Pancreas (tissue), 10 donors: ENCODE measurements at regions not wholly inside any gene's neighbourhood (a gene's known extent, or its start where the extent isn't known, plus 50 kb on each side); places are given as distances from the start of the nearest gene placed in this dataset.

Source experiments
- ATAC-seq, 4 donors: fragments of 200-7000 bp; cut with Tn5 transposase; one replicate each; pipeline versions ENCODE4 v1.8.0 to v1.9.1; 2020; ENCODE audit warnings: mild to moderate bottlenecking in 4 of 4, moderate library complexity in 4 of 4
- DNase-seq, 6 donors: peaks; one replicate each; pipeline ENCODE4 v3.0.0-alpha.2; 2020
- FAIRE-seq: peaks from 2 replicates; lab custom pipeline; 2012; peaks lifted over from hg19 to GRCh38; lab: Jason Lieb, UNC
- H3K27ac ChIP-seq, 4 donors: fragments of 200-600 bp; sonication (generic); 1 replicate in 3 of 4; 2 replicates in 1 of 4; pipeline versions ENCODE4 v1.5.0 to v1.8.0; 2020
- H3K27me3 ChIP-seq, 4 donors: fragments of 200-600 bp; one replicate each; pipeline ENCODE4 v1.8.0; 2021
- H3K36me3 ChIP-seq, 3 donors: fragments of 200-600 bp; sonication (generic) in 1 of 3; one replicate each; pipeline versions ENCODE4 v1.5.0 to v1.8.0; 2020 to 2021
- H3K4me1 ChIP-seq, 3 donors: fragments of 200-600 bp; one replicate each; pipeline ENCODE4 v1.8.0; 2021
- H3K4me3 ChIP-seq, 4 donors: fragments of 200-600 bp; sonication (generic) in 2 of 4; one replicate each; pipeline versions ENCODE4 v1.5.0 to v1.8.0; 2020 to 2021
- H3K9me3 ChIP-seq, 4 donors: fragments of 200-600 bp; one replicate each; pipeline ENCODE4 v1.8.0; 2021
- WGBS, 2 donors: extraction: QIAGEN DNeasy Blood & Tissue Kit; methylation state at CpG; one replicate each; pipeline ENCODE4 v1.1.7; 2013; 5-methylcytosine and 5-hydroxymethylcytosine counted together
- intact Hi-C, 3 donors: fragments of 100-400 bp; cut with DNase I; formaldehyde crosslinking; loops; one replicate each; pipeline versions ENCODE4 v1.11.1 to v1.14.2; 2022
- TF ChIP-seq, protein P1 (sequence below), 4 donors: fragments of 200-600 bp; sonication (generic) in 3 of 4; IDR thresholded peaks; one replicate each; pipeline versions ENCODE4 v1.5.0 to v1.8.0; 2021; ENCODE audit warnings: antibody characterized with exemption in 4 of 4
- donor health status: healthy with polysubstance abuse.
- donor health status: DM: no; HTN: no; CAD: no; lungs with moderate emphysema.
- donor health status: DM: no; HTN: no; CAD: no.
- donor health status: control.
- donor health status: control.
- donor health status: Bipolar disorder and iron deficiency.
- donor health status: DM: yes; HTN: yes; CAD: no.
- donor health status: DM: no; HTN: no; CAD: no.
- donor health status: DM: no; HTN: no; CAD: no.
- donor health status: DM: yes; HTN: yes; CAD: no.

DNA sequence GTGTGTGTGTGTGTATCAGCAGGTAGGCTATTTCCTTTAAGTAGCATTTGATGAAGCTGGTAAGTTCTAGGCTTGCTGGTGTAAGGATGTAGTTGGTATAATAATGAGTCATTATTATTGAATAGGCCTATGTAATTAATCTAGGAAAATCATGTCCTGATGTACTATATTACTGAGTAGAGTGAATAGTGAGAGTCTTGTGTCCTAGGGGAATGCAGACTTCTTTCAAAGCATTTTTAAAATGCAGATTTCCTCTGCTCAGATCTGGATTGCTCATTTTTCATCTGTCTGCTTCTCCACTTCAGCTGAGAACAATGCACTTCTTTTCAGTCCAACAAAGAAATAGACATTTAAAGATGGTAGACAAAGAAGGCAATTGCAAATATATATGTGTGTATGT is 434.2 kb upstream of the ONECUT1 start:
- TF ChIP-seq, protein P1, sequence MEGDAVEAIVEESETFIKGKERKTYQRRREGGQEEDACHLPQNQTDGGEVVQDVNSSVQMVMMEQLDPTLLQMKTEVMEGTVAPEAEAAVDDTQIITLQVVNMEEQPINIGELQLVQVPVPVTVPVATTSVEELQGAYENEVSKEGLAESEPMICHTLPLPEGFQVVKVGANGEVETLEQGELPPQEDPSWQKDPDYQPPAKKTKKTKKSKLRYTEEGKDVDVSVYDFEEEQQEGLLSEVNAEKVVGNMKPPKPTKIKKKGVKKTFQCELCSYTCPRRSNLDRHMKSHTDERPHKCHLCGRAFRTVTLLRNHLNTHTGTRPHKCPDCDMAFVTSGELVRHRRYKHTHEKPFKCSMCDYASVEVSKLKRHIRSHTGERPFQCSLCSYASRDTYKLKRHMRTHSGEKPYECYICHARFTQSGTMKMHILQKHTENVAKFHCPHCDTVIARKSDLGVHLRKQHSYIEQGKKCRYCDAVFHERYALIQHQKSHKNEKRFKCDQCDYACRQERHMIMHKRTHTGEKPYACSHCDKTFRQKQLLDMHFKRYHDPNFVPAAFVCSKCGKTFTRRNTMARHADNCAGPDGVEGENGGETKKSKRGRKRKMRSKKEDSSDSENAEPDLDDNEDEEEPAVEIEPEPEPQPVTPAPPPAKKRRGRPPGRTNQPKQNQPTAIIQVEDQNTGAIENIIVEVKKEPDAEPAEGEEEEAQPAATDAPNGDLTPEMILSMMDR (IDR thresholded peaks at IDR 0.05) = no peak
- ATAC-seq (no peak), FAIRE-seq (no peak)

DNA sequence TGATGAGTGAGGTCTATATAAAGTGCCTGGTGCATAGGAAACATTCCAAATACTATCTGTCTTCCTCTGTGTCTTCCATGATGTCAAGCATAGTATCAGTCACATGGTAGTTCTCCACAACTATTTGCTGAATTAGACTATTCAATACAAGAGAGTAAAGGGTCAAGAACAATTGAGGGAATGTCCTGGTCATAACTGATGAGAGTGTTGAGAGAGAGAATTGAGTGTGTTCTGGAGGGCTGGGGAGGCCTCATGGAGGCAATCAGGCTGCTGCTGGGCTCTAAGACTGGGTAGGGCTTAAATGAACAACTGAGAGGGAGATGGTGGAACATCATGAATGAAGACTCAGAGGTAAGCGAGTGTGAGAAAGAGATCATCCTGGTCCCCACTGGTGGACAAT is 433.7 kb upstream of the ONECUT1 start:
- FAIRE-seq (no peak), ATAC-seq (no peak), DNase-seq (no peak)
- Histone ChIP-seq H3K4me3 (no peak overlapping the region), H3K27ac (no peak overlapping the region), H3K27me3 (no peaks in the 10 kb centered on the region), H3K9me3 (no peaks in the 10 kb centered on the region), H3K4me1 (no peaks in the 10 kb centered on the region), H3K36me3 (no peaks in the 10 kb centered on the region)
- intact Hi-C loops = no loop called here
- 89 to 100% methylated on average over 1 of the region's 1 CpG for WGBS, 2 donors
- TF ChIP-seq, protein P1 (IDR thresholded peaks at IDR 0.05) = no peak

More for the DNA sequence above, 434.2 kb upstream of the ONECUT1 start:
- Histone ChIP-seq H3K4me1 (no peaks in the 10 kb centered on the region), H3K9me3 (no peaks in the 10 kb centered on the region), H3K27me3 (no peaks in the 10 kb centered on the region), H3K36me3 (no peaks in the 10 kb centered on the region), H3K27ac (no peak overlapping the region), H3K4me3 (no peak overlapping the region)
- DNase-seq = no peak
- intact Hi-C loops = no loop called here

DNA sequence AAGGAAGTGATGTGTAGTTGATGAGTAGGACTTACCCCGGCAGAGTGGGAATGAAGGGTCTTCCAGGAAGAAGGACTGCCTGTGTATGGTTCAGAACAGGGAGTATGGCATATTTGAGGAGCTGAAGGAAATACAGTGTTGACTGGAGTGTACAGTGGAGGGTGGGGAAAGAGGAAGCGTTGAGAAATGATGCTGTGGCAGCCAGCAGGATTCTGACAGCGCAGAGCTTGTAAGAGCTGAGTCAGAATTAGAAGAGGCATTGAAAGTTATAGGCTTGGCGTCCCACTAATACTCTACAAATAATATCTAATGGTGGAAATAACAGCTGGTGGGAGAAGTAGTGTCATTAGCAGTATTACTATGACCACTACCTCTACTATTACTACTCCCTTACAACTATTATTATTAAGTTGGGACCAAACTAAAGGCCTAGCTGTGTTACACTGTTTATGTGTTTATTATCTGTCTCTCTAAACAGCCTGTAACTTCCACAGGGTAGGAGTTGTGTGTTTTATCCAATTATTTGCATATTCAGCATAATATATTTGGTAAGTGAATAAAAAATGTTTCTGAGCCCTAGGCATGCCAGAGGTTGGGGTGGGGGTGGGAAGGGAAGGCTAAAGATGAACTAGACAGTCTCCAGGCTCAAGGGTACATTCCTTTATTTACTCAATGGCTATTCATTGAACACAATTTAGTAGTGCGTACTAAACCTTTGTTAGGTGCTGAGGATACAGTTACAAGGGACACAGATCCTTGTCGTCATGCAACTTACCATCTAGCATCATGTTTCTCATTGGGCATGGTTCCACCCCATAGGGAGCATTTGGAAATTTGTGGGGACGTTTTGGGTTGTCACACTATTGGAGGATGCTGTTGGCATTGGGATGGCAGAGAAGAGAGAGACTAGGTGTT is 428.8 kb upstream of the ONECUT1 start:
- intact Hi-C loops = no loop called here
- WGBS, 2 donors = 77 to 82% methylated on average over 7 of the region's 7 CpGs
- Histone ChIP-seq H3K4me1 (no peaks in the 10 kb centered on the region), H3K27me3 (no peaks in the 10 kb centered on the region), H3K9me3 (no peaks in the 10 kb centered on the region), H3K27ac (no peak overlapping the region), H3K4me3 (no peak overlapping the region), H3K36me3 (no peaks in the 10 kb centered on the region)
- TF ChIP-seq, protein P1 (IDR thresholded peaks at IDR 0.05) = no peak
- DNase-seq = no peak
- no peak for FAIRE-seq
- ATAC-seq = no peak

DNA sequence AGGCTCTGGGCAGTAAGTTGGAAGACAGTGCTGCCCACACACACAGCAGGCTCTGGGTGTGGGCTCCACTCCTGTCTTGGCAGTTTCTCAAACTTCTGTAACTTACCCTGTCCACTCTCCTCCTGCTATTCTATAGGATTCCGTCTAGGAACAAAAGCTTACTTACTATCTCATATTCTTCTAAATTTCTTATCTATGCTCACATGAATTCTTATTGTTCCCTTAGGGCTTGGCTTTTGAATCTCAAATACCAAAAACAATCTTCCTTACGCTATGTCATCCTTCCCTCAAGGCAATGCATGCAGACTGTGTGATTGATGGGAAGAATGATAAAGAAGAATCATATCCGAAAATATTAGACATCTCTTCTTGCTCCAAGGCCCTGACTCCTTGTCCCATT is 425.9 kb upstream of the ONECUT1 start:
- WGBS, 2 donors = 84 to 87% methylated on average over 3 of the region's 3 CpGs
- H3K9me3 ChIP-seq = no peaks in the 10 kb centered on the region
- intact Hi-C loops = no loop called here
- H3K4me3 ChIP-seq = no peak overlapping the region
- ATAC-seq = no peak
- H3K27ac ChIP-seq = no peak overlapping the region
- H3K36me3 ChIP-seq = no peaks in the 10 kb centered on the region
- no peak for FAIRE-seq
- TF ChIP-seq, protein P1 (IDR thresholded peaks at IDR 0.05) = no peak
- no peaks in the 10 kb centered on the region for H3K4me1 ChIP-seq
- H3K27me3 ChIP-seq = no peaks in the 10 kb centered on the region
- no peak for DNase-seq

DNA sequence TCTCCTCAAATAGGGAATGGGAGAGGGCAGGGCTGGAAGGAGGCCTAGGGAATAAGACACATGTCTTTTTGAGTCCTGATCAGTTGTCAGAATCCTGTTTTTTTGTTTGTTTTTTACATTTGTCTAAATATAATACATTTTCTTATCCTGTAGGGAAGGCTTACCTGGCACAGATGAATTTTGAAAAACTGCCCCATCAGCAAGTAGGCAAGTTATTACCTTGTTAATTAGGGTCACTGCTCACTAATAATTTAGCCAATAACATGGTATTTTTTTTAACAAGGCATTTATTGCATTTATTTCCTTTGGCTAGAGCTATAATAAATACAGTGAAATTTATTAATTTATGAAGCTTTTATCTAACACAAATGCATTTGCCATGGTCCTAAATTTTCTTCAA is 423.2 kb upstream of the ONECUT1 start:
- intact Hi-C loops = no loop called here

More for the DNA sequence above, 423.2 kb upstream of the ONECUT1 start:
- FAIRE-seq = no peak
- no peak for DNase-seq
- Histone ChIP-seq H3K36me3 (no peaks in the 10 kb centered on the region), H3K27me3 (no peaks in the 10 kb centered on the region), H3K4me1 (no peaks in the 10 kb centered on the region), H3K4me3 (no peak overlapping the region), H3K9me3 (no peaks in the 10 kb centered on the region), H3K27ac (no peak overlapping the region)
- no peak for ATAC-seq
- TF ChIP-seq, protein P1 (IDR thresholded peaks at IDR 0.05) = no peak
